ENCODE measurements at regions not wholly inside any gene's neighbourhood (a gene's known extent, or its start where the extent isn't known, plus 50 kb on each side); places are given as distances from the start of the nearest gene placed in this dataset.

DNA sequence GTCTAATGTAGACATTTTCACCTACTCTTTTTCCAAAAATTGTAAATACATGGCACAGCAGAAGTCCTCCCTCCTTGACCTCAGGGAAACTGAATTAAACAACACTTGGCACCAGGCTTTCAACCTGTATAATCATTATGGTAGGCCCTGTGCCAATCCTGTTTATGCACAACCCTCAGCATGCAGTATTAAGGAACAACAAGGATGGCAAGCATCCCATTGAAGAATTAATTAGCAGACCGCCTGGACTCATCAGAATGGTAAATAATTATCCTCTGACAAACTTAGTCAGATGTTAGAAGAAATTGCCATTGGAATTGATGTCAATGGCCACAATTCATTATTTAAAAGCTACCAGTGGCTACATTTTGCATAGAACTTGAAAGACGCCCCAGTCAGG is 66.3 kb upstream of the GALNT5 start:
- TF ChIP-seq, protein P1, sequence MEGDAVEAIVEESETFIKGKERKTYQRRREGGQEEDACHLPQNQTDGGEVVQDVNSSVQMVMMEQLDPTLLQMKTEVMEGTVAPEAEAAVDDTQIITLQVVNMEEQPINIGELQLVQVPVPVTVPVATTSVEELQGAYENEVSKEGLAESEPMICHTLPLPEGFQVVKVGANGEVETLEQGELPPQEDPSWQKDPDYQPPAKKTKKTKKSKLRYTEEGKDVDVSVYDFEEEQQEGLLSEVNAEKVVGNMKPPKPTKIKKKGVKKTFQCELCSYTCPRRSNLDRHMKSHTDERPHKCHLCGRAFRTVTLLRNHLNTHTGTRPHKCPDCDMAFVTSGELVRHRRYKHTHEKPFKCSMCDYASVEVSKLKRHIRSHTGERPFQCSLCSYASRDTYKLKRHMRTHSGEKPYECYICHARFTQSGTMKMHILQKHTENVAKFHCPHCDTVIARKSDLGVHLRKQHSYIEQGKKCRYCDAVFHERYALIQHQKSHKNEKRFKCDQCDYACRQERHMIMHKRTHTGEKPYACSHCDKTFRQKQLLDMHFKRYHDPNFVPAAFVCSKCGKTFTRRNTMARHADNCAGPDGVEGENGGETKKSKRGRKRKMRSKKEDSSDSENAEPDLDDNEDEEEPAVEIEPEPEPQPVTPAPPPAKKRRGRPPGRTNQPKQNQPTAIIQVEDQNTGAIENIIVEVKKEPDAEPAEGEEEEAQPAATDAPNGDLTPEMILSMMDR (IDR thresholded peaks at IDR 0.05), result no peak
- TF ChIP-seq POLR2AphosphoS5 (IDR thresholded peaks at IDR 0.05; ENCODE audit: low read depth, low read length), result no peak
- no peak for TF ChIP-seq SIN3A (IDR thresholded peaks at IDR 0.05; ENCODE audit: borderline replicate concordance, insufficient read depth, low read depth, low read length)
- TF ChIP-seq TCF7L2 (IDR thresholded peaks at IDR 0.05; ENCODE audit: low read depth, low read length), result no peak
